Body of pancreas (tissue), 4 donors: ENCODE measurements at regions not wholly inside any gene's neighbourhood (a gene's known extent, or its start where the extent isn't known, plus 50 kb on each side); places are given as distances from the start of the nearest gene placed in this dataset.

Experiments used
- CTCF ChIP-seq, 7 experiments: fragments of 450-650 bp in 4 of 7; fragments of 200-600 bp in 3 of 7; sonication (generic) in 3 of 7; IDR thresholded peaks; one replicate each; pipeline ENCODE4 v1.5.1; 2016 to 2019; ENCODE audit warnings: antibody characterized with exemption in 7 of 7
- POLR2A ChIP-seq, 3 donors: fragments of 450-650 bp; IDR thresholded peaks; one replicate each; pipeline ENCODE4 v1.6.1; 2016; ENCODE audit warnings: antibody characterized with exemption in 3 of 3, mild to moderate bottlenecking in 2 of 3

GRCh38 chr16:8431783-8432182 is 158.5 kb downstream of the TMEM114 start:
- TF ChIP-seq POLR2A (IDR thresholded peaks at IDR 0.05) (no peak), CTCF (IDR thresholded peaks at IDR 0.05) (no peak)
